ENCODE measurements at regions not wholly inside any gene's neighbourhood (a gene's known extent, or its start where the extent isn't known, plus 50 kb on each side); places are given as distances from the start of the nearest gene placed in this dataset.
"Not testable (repeated sequence)": the region's sequence is repeated elsewhere in the genome, so short reads cannot be mapped to it uniquely, and the experiment has no call there.

DNA sequence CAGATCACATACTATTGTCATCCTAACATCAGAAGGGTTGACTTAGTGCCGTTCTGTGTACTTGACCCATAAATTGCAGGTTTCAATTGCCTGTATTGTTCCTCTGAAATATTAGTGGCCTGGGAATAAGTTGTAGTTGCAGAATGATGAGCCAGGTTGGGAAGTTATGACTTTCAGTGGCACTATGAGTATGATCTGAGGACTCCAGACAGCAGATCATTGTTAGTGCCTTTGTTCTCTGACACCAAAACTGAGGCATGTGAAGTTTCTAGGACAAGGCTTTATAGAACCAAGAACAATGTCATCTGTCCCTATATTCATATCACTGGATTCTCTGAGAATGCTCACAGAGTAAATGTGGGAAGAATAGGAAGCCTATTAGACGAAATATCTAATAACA, 403.7 kb downstream of the STK39 start:
- H3K27me3 ChIP-seq (ENCODE audit: insufficient read depth, low read depth, severe bottlenecking), result no peaks in the 10 kb centered on the region
- peaks cover 7% of the 10 kb centered on the region for H3K9me3 ChIP-seq (ENCODE audit: severe bottlenecking)
- peak overlapping the region; percentile 83; the same call in 1 of the 2 replicates for H3K27ac ChIP-seq
- H3K4me3 ChIP-seq (ENCODE audit: low read depth, low read length), result no peak overlapping the region
- no peak for DNase-seq
- H3K36me3 ChIP-seq, result no peaks in the 10 kb centered on the region
- no peak for TF ChIP-seq CTCF (IDR thresholded peaks at IDR 0.05; ENCODE audit: low read depth, low read length)

DNA sequence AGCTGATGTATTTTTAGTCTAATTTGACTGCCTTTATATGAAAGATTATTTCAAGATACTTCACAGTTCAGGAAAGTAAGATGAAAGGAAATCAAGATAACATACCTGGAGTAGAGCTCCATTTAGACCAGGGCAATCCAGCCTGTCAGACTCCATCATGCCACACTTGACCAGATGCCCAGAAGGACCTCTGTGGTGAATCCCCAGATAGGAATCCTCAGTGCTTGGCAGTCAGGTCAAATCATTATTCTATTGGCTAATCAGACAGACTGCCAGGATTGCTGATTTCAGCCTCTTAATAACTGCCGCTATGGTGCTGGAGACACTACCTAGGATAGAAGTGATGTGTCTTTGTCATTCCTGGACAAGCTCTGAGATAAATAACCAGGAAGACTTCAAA, 404.2 kb downstream of the STK39 start:
- TF ChIP-seq CTCF (IDR thresholded peaks at IDR 0.05; ENCODE audit: low read depth, low read length), result no peak
- no peaks in the 10 kb centered on the region for H3K36me3 ChIP-seq

GRCh38 chr2:167842047-167842446, 405.3 kb downstream of the STK39 start:
- H3K27ac ChIP-seq, result no peak overlapping the region
- no peak overlapping the region for H3K4me3 ChIP-seq (ENCODE audit: low read depth, low read length)
- H3K36me3 ChIP-seq, result no peaks in the 10 kb centered on the region
- no peaks in the 10 kb centered on the region for H3K27me3 ChIP-seq (ENCODE audit: insufficient read depth, low read depth, severe bottlenecking)
- no peak for DNase-seq
- TF ChIP-seq CTCF (IDR thresholded peaks at IDR 0.05; ENCODE audit: low read depth, low read length), result no peak
- H3K9me3 ChIP-seq (ENCODE audit: severe bottlenecking), result peaks cover 7% of the 10 kb centered on the region

More for the DNA sequence above, 404.2 kb downstream of the STK39 start:
- H3K4me3 ChIP-seq (ENCODE audit: low read depth, low read length), result no peak overlapping the region
- H3K9me3 ChIP-seq (ENCODE audit: severe bottlenecking), result peaks cover 7% of the 10 kb centered on the region
- no peaks in the 10 kb centered on the region for H3K27me3 ChIP-seq (ENCODE audit: insufficient read depth, low read depth, severe bottlenecking)
- DNase-seq, result no peak
- H3K27ac ChIP-seq, result no peak overlapping the region

DNA sequence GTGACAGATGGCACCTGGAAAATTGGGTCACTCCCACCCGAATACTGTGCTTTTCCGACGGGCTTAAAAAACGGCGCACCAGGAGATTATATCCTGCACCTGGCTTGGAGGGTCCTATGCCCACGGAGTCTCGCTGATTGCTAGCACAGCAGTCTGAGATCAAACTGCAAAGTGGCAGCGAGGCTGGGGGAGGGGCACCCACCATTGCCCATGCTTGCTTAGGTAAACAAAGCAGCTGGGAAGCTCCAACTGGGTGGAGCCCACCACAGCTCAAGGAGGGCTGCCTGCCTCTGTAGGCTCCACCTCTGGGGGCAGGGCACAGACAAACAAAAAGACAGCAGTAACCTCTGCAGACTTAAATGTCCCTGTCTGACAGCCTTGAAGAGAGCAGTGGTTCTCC, 412.1 kb downstream of the STK39 start:
- DNase-seq; H3K27ac ChIP-seq; H3K9me3 ChIP-seq (ENCODE audit: severe bottlenecking); H3K4me3 ChIP-seq (ENCODE audit: low read depth, low read length); H3K36me3 ChIP-seq; H3K27me3 ChIP-seq (ENCODE audit: insufficient read depth, low read depth, severe bottlenecking): not testable (repeated sequence)

DNA sequence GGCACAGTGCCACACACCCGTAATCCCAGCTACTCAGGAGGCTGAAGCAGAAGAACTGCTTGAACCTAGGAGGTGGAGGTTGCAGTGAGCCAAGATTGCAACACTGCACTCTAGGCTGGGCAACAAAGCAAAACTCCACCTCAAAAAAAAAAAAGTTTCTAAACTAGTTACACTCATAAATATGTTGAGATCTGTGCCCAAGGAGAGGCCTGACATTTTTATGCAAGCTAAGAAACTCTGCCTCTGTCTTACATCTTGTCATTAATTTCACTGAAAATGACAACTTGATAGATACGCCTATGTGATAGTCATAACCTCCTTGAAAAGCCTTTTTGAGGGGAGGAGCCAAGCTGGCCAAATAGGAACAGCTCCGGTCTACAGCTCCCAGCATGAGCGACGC, 412.7 kb downstream of the STK39 start:
- H3K36me3 ChIP-seq, result no peaks in the 10 kb centered on the region
- H3K27ac ChIP-seq, result no peak overlapping the region
- no peak for DNase-seq
- TF ChIP-seq CTCF (IDR thresholded peaks at IDR 0.05; ENCODE audit: low read depth, low read length), result no peak
- H3K27me3 ChIP-seq (ENCODE audit: insufficient read depth, low read depth, severe bottlenecking), result no peaks in the 10 kb centered on the region
- H3K9me3 ChIP-seq (ENCODE audit: severe bottlenecking), result peaks cover 3% of the 10 kb centered on the region
- no peak overlapping the region for H3K4me3 ChIP-seq (ENCODE audit: low read depth, low read length)

DNA sequence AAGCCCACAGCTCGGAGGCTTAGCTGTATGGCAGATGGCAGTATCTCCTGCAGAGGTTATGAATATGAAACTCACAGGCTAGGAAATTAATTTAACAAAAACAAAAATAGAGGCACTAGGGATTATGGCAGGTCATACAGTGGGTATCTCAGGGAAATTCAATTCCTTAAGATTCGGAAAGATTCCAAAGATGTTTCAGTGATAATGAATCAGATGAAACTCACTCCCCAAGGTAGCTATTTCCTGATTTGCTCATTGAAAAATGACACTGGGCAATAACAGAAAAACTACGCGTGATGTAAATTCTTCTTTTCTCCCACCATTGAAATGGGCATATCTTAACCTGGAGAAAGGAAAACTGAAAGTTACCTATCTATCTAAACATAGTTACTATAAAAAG, 414.1 kb downstream of the STK39 start:
- TF ChIP-seq CTCF (IDR thresholded peaks at IDR 0.05; ENCODE audit: low read depth, low read length), result no peak
- no peaks in the 10 kb centered on the region for H3K27me3 ChIP-seq (ENCODE audit: insufficient read depth, low read depth, severe bottlenecking)
- H3K36me3 ChIP-seq, result no peaks in the 10 kb centered on the region
- DNase-seq, result no peak
- no peak overlapping the region for H3K27ac ChIP-seq
- H3K9me3 ChIP-seq (ENCODE audit: severe bottlenecking), result peaks cover 3% of the 10 kb centered on the region
- no peak overlapping the region for H3K4me3 ChIP-seq (ENCODE audit: low read depth, low read length)

Data from WERI-Rb-1 (cell line).